Glutamatergic neuron (in vitro differentiated cells): ENCODE measurements at regions not wholly inside any gene's neighbourhood (a gene's known extent, or its start where the extent isn't known, plus 50 kb on each side); places are given as distances from the start of the nearest gene placed in this dataset.
"Not testable (repeated sequence)": the region's sequence is repeated elsewhere in the genome, so short reads cannot be mapped to it uniquely, and the experiment has no call there.

Experiments
- DNase-seq: peaks from one replicate; pipeline ENCODE4 v3.0.0; 2022
- H3K27ac Mint-ChIP-seq: one replicate; pipeline ENCODE4 v1.8.0; 2020; ENCODE audit warnings: mild to moderate bottlenecking, mixed read lengths, inconsistent platforms; ENCODE audit not compliant: unreplicated experiment
- H3K27me3 Mint-ChIP-seq: one replicate; pipeline ENCODE4 v1.8.0; 2020; ENCODE audit warnings: mild to moderate bottlenecking, moderate library complexity, mixed read lengths, inconsistent platforms; ENCODE audit not compliant: unreplicated experiment
- H3K36me3 Mint-ChIP-seq: one replicate; pipeline ENCODE4 v1.8.0; 2020; ENCODE audit warnings: mild to moderate bottlenecking, mixed read lengths, inconsistent platforms; ENCODE audit not compliant: unreplicated experiment
- H3K4me1 Mint-ChIP-seq: one replicate; pipeline ENCODE4 v1.8.0; 2020; ENCODE audit warnings: mild to moderate bottlenecking, low read depth, mixed read lengths, inconsistent platforms; ENCODE audit not compliant: unreplicated experiment
- H3K4me3 Mint-ChIP-seq: one replicate; pipeline ENCODE4 v1.8.0; 2020; ENCODE audit warnings: mild to moderate bottlenecking, mixed read lengths, inconsistent platforms; ENCODE audit not compliant: unreplicated experiment
- H3K9me3 Mint-ChIP-seq: one replicate; pipeline ENCODE4 v1.8.0; 2020; ENCODE audit warnings: mild to moderate bottlenecking, moderate library complexity, mixed read lengths, inconsistent platforms; ENCODE audit not compliant: unreplicated experiment
- CTCF ChIP-seq: fragments of 200-600 bp; sonication (generic); IDR thresholded peaks from one replicate; pipeline ENCODE4 v1.5.0; 2021; ENCODE audit not compliant: partially characterized antibody, unreplicated experiment

GRCh38 chr17:30580916-30581315 is 103.7 kb downstream of the GOSR1 start:
- Mint-ChIP-seq H3K27ac (no peak overlapping the region), H3K27me3 (peaks cover 7% of the 10 kb centered on the region), H3K4me3 (no peak overlapping the region), H3K4me1 (no peaks in the 10 kb centered on the region), H3K9me3 (no peaks in the 10 kb centered on the region), H3K36me3 (peaks cover 3% of the 10 kb centered on the region)
- TF ChIP-seq CTCF = no peak
- DNase-seq = no peak

- no peaks in the 10 kb centered on the region for H3K4me1 Mint-ChIP-seq
- no peaks in the 10 kb centered on the region for H3K9me3 Mint-ChIP-seq
- H3K4me3 Mint-ChIP-seq = no peak overlapping the region
- H3K27ac Mint-ChIP-seq = no peak overlapping the region
- H3K27me3 Mint-ChIP-seq = peaks cover 5% of the 10 kb centered on the region
- no peak for TF ChIP-seq CTCF
- H3K36me3 Mint-ChIP-seq = peaks cover 3% of the 10 kb centered on the region
- DNase-seq = no peak
Observed at GRCh38 chr17:30579610-30580315, 102.6 kb downstream of the GOSR1 start.

- not testable (repeated sequence) for H3K4me1 Mint-ChIP-seq, H3K36me3 Mint-ChIP-seq, H3K27me3 Mint-ChIP-seq, DNase-seq, H3K9me3 Mint-ChIP-seq, H3K4me3 Mint-ChIP-seq, H3K27ac Mint-ChIP-seq
Observed at GRCh38 chr17:30578015-30578717, 101.0 kb downstream of the GOSR1 start.
